ENCODE measurements at regions not wholly inside any gene's neighbourhood (a gene's known extent, or its start where the extent isn't known, plus 50 kb on each side); places are given as distances from the start of the nearest gene placed in this dataset.

DNA sequence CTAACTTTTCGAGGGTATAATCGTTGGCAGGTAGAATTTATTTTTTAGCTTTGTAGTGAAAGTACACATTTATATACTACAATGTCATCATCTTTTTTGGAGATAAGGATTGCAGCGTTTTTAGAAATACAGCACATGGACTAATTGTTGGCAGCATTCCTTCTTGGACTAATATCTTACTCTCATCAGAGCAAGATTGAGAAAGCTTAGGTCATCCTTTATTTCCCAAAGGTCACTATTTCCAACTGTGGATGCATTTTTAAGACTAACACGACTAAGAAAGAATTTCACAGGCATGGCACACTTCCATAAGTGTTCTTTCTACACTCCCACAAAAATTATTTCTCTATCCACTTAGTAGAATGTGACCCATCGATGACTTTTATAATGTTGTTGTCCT is 732.3 kb downstream of the NCAM2 start:
- no peak overlapping the region for H3K4me2 ChIP-seq (ENCODE audit: control insufficient read depth, insufficient read depth)
- POLR2A ChIA-PET = no interaction called here
- in situ Hi-C loops (cut with MboI) = no loop called here
- no peaks in the 10 kb centered on the region for H3K36me3 ChIP-seq (ENCODE audit: control insufficient read depth in 2 of 2, insufficient read depth in 2 of 2, low read length in 1 of 2)
- SMC1A ChIA-PET (ENCODE audit: uncharacterized antibody, unreplicated experiment) = no interaction called here
- H4K20me1 ChIP-seq (ENCODE audit: control insufficient read depth, insufficient read depth) = no peaks in the 10 kb centered on the region
- BruUV-seq (replicated peaks) = no TSS peak
- H3K27ac ChIP-seq (ENCODE audit: control insufficient read depth, insufficient read depth) = no peak overlapping the region
- TF ChIP-seq BMI1 (IDR thresholded peaks at IDR 0.05; ENCODE audit: borderline replicate concordance) (no peak), HDAC6 (IDR thresholded peaks at IDR 0.05; ENCODE audit: unreplicated experiment) (no peak), MEF2A (IDR thresholded peaks at IDR 0.05; ENCODE audit: insufficient read depth, low read depth, low read length) (no peak), RAD51 (IDR thresholded peaks at IDR 0.05) (no peak), STAT1 (conservative IDR thresholded peaks at IDR 0.05) (no peak), YY1 (IDR thresholded peaks at IDR 0.05; ENCODE audit: low read depth, low read length) (no peak), CBFB (IDR thresholded peaks at IDR 0.05; ENCODE audit: low read depth) (no peak), ZZZ3 (IDR thresholded peaks at IDR 0.05; ENCODE audit: control insufficient read depth, insufficient read length, low read depth) (no peak), SIN3A (IDR thresholded peaks at IDR 0.05; ENCODE audit: low read depth, low read length) (no peak), EZH2 (IDR thresholded peaks at IDR 0.05; ENCODE audit: borderline replicate concordance, control insufficient read depth, low read depth, low read length) (no peak), RAD21 (IDR thresholded peaks at IDR 0.05; ENCODE audit: insufficient read depth, low read depth, low read length) (no peak), SUZ12 (IDR thresholded peaks at IDR 0.05; ENCODE audit: unreplicated experiment) (no peak), CBX5 (IDR thresholded peaks at IDR 0.05; ENCODE audit: low read depth) (no peak)
- TF ChIP-seq, protein P1, sequence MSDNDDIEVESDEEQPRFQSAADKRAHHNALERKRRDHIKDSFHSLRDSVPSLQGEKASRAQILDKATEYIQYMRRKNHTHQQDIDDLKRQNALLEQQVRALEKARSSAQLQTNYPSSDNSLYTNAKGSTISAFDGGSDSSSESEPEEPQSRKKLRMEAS (IDR thresholded peaks at IDR 0.05; ENCODE audit: low read depth, low read length) = no peak
- TF ChIP-seq, protein P2, sequence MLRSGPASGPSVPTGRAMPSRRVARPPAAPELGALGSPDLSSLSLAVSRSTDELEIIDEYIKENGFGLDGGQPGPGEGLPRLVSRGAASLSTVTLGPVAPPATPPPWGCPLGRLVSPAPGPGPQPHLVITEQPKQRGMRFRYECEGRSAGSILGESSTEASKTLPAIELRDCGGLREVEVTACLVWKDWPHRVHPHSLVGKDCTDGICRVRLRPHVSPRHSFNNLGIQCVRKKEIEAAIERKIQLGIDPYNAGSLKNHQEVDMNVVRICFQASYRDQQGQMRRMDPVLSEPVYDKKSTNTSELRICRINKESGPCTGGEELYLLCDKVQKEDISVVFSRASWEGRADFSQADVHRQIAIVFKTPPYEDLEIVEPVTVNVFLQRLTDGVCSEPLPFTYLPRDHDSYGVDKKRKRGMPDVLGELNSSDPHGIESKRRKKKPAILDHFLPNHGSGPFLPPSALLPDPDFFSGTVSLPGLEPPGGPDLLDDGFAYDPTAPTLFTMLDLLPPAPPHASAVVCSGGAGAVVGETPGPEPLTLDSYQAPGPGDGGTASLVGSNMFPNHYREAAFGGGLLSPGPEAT (IDR thresholded peaks at IDR 0.05; ENCODE audit: low read depth) = no peak
- TF ChIP-seq, protein P3, sequence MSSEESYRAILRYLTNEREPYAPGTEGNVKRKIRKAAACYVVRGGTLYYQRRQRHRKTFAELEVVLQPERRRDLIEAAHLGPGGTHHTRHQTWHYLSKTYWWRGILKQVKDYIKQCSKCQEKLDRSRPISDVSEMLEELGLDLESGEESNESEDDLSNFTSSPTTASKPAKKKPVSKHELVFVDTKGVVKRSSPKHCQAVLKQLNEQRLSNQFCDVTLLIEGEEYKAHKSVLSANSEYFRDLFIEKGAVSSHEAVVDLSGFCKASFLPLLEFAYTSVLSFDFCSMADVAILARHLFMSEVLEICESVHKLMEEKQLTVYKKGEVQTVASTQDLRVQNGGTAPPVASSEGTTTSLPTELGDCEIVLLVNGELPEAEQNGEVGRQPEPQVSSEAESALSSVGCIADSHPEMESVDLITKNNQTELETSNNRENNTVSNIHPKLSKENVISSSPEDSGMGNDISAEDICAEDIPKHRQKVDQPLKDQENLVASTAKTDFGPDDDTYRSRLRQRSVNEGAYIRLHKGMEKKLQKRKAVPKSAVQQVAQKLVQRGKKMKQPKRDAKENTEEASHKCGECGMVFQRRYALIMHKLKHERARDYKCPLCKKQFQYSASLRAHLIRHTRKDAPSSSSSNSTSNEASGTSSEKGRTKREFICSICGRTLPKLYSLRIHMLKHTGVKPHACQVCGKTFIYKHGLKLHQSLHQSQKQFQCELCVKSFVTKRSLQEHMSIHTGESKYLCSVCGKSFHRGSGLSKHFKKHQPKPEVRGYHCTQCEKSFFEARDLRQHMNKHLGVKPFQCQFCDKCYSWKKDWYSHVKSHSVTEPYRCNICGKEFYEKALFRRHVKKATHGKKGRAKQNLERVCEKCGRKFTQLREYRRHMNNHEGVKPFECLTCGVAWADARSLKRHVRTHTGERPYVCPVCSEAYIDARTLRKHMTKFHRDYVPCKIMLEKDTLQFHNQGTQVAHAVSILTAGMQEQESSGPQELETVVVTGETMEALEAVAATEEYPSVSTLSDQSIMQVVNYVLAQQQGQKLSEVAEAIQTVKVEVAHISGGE (CRISPR knock-in tag; IDR thresholded peaks at IDR 0.05) = no peak
- TF ChIP-seq, protein P4, sequence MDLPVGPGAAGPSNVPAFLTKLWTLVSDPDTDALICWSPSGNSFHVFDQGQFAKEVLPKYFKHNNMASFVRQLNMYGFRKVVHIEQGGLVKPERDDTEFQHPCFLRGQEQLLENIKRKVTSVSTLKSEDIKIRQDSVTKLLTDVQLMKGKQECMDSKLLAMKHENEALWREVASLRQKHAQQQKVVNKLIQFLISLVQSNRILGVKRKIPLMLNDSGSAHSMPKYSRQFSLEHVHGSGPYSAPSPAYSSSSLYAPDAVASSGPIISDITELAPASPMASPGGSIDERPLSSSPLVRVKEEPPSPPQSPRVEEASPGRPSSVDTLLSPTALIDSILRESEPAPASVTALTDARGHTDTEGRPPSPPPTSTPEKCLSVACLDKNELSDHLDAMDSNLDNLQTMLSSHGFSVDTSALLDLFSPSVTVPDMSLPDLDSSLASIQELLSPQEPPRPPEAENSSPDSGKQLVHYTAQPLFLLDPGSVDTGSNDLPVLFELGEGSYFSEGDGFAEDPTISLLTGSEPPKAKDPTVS (IDR thresholded peaks at IDR 0.05; ENCODE audit: low read depth, low read length) = no peak
- no peaks in the 10 kb centered on the region for H3K27me3 ChIP-seq (replicated peaks in 1 of 2; ENCODE audit: control insufficient read depth in 2 of 2, insufficient read depth in 2 of 2, low read length in 1 of 2)
- RAD21 ChIA-PET (ENCODE audit: unreplicated experiment) = no interaction called here
- no peak for DNase-seq (ENCODE audit: low read depth, low spot score)
- ATAC-seq = no peak
- intact Hi-C loops (cut with micrococcal nuclease; ENCODE audit: unreplicated experiment) = no loop called here
- 16% methylated on average over 5 of the region's 5 CpGs for WGBS (ENCODE audit: insufficient coverage, insufficient replicate concordance, low lambda C conversion rate, missing lambda C conversion rate)
- no peaks in the 10 kb centered on the region for H3K9me3 ChIP-seq (replicated peaks; ENCODE audit: control insufficient read depth, insufficient read depth, low read length)
- H3K9ac ChIP-seq (ENCODE audit: control insufficient read depth, insufficient read depth, low read length) = no peak overlapping the region
- CTCF ChIA-PET = no interaction called here
- H3K4me3 ChIP-seq = no peak overlapping the region
- FAIRE-seq = no peak
- no peaks in the 10 kb centered on the region for H3K79me2 ChIP-seq (ENCODE audit: control insufficient read depth, insufficient read depth, low read length)
- no peaks in the 10 kb centered on the region for H3K4me1 ChIP-seq (ENCODE audit: control insufficient read depth, insufficient read depth, low read length)
- H2AFZ ChIP-seq (ENCODE audit: control insufficient read depth, low read depth, low read length) = no peak overlapping the region
